ENCODE measurements at regions not wholly inside any gene's neighbourhood (a gene's known extent, or its start where the extent isn't known, plus 50 kb on each side); places are given as distances from the start of the nearest gene placed in this dataset.

DNA sequence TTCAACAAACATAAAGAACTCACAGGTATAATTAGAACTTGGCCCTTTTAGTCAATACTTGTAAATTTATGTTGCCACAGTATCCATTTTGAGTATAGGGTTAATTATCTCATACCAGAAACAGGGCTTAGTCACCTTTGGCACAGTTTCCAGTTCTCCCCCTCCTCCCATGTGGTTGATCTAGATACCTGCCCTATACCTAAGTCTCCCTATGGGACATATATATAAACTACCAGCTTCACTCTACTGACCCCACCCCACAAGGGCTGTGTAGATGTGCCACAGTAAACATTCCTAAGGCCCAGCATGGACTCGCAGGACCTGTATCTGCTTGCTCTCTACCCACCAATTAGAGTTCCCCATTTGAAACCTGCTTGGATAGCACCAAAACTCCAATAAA is 371.7 kb upstream of the RND3 start:
- TF ChIP-seq, protein P1, sequence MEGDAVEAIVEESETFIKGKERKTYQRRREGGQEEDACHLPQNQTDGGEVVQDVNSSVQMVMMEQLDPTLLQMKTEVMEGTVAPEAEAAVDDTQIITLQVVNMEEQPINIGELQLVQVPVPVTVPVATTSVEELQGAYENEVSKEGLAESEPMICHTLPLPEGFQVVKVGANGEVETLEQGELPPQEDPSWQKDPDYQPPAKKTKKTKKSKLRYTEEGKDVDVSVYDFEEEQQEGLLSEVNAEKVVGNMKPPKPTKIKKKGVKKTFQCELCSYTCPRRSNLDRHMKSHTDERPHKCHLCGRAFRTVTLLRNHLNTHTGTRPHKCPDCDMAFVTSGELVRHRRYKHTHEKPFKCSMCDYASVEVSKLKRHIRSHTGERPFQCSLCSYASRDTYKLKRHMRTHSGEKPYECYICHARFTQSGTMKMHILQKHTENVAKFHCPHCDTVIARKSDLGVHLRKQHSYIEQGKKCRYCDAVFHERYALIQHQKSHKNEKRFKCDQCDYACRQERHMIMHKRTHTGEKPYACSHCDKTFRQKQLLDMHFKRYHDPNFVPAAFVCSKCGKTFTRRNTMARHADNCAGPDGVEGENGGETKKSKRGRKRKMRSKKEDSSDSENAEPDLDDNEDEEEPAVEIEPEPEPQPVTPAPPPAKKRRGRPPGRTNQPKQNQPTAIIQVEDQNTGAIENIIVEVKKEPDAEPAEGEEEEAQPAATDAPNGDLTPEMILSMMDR (IDR thresholded peaks at IDR 0.05; ENCODE audit: low read depth, low read length) = no peak
- TF ChIP-seq EZH2phosphoT487 (IDR thresholded peaks at IDR 0.05; ENCODE audit: low read depth) = no peak

All from OCI-LY3 (cell line).